ENCODE measurements at regions not wholly inside any gene's neighbourhood (a gene's known extent, or its start where the extent isn't known, plus 50 kb on each side); places are given as distances from the start of the nearest gene placed in this dataset.
"Not testable (repeated sequence)": the region's sequence is repeated elsewhere in the genome, so short reads cannot be mapped to it uniquely, and the experiment has no call there.

DNA sequence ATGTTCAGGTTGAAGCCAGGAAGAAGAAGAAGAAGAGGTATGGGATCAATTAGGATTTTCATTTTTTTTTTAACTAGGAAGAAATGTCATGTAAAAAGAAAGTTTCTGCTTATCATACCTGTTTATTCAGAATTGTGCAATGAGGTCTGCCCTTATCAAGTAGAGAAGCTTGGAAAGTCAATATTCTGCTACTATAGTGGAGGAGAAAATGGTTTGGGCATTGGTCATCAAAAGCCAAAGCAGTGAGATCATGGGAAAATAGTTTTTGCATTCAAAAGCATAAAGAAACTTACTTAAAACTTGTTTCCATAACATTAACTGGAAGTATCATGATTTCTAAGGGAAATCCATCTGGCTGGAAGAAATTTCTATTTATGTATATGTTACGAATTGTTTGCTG lies 1239.2 kb downstream of the NSUN3 start:
- DNase-seq, result no peak

DNA sequence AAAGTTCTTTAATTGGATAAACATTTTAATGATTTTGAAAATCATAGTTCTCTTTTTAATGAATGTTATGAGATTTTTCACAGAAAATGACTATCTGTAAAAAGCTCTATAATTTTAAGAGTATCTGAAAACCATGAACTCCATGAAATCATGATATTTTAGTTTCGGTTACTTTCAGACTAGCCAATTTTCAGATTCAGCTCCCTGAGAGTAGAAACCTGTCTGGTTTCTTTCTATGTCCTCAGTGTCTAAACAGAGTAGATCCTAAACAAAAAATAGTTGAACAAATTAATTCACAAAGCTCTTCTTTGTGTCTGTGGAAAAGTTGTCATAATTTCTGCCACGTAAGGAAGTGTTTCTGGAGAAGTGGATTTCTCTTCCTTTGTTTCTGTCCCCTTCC lies 1247.7 kb downstream of the NSUN3 start:
- no peak for DNase-seq

DNA sequence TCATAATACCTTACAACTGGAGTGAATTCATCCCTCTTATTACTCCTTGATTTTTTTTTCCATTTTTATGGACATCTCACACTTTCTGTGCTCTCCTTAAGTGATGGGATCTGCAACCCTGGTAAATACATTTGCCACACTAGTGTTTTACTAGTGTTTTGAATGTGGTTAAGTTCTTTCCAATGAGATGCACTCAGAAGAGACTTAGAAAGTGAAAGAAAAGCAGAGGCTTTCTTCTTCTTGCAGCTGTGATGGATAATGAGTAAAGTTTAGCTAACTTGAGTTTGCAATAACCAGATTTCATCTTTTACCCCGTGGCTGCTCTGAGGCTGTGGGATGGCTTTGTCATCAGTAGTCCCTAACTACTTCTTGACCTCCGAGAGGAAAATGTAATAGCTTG lies 1248.4 kb downstream of the NSUN3 start:
- DNase-seq, result no peak

DNA sequence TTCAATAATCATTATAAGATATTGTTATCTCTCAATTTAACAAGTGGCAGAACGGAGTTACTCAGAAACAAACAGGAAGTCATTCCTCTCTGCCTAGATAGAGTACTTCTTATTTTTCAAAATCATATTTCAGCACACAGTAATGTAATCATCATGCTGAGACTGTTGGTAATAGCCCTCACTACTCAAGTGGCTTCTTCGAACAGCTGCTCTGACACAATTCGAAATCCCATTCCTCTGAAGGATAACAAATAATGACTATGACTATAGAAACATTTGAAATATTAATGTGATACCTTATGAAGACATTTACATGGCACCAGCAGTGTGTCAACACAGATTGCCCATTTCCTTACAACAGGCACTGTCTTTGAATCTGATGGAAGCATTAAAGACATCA lies 1249.8 kb downstream of the NSUN3 start:
- DNase-seq, result no peak

GRCh38 chr3:95319921-95320494 lies 1257.1 kb downstream of the NSUN3 start:
- DNase-seq, result no peak

DNA sequence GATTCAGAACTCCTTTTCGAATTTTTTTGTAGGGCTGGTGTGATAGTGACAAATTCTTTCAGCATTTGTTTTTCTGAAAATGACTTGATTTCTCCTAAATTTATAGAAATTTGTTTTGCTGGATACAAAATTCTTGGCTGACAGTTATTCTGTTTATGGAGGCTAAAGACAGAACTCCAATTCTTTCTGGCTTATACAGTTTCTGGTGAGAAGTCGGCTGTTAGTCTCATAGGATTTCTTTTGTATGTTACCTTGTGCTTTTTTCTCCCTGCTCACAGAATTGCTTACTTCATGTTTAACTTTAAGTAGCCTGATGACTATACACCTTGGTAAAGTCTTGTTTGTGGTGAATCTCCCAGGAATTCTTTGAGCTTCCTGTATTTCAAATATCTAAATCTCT lies 1264.6 kb downstream of the NSUN3 start:
- DNase-seq, result no peak

GRCh38 chr3:95333826-95334225 lies 1271.0 kb downstream of the NSUN3 start:
- DNase-seq, result no peak

DNA sequence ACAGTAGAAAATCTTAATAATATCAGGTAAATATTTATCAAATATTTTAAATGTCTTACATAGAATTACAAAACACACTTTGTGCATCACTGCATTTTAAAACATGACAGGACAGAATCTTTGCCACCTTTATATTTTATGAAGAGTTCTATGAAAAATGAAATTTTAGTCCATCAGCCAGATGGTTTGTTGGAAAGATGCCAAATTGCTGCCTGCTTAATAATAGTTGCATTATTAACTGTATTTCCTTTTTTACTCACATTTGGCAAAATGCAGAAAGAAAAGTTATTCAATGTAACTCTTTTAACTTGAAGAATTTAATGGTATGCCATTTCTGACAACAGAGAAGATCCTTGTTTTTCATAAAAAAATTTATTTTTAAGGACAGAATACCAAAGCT lies 1271.6 kb downstream of the NSUN3 start:
- DNase-seq, result peak; percentile 1

DNA sequence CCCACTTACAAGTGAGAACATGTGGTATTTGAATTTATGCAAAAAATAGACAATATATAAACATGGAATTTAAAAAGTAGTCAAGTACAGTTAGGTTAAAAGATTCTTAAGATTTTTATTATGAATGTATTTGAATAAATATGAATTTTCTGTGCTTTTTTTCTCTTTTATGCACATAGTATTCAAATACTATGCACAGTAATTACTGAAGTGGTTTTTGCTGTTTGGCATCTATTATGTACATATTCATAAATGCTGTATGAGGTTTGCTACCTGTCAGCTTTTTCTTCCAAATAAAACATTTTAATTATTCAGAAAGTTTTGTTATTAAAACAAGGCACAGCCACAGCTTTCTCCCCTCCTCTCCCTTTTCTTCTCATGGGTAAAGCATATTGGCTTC lies 1272.7 kb downstream of the NSUN3 start:
- no peak for DNase-seq

- DNase-seq, result no peak
Observed at GRCh38 chr3:95338446-95338845, 1275.6 kb downstream of the NSUN3 start.

GRCh38 chr3:95341314-95341713 lies 1278.5 kb downstream of the NSUN3 start:
- no peak for DNase-seq

DNA sequence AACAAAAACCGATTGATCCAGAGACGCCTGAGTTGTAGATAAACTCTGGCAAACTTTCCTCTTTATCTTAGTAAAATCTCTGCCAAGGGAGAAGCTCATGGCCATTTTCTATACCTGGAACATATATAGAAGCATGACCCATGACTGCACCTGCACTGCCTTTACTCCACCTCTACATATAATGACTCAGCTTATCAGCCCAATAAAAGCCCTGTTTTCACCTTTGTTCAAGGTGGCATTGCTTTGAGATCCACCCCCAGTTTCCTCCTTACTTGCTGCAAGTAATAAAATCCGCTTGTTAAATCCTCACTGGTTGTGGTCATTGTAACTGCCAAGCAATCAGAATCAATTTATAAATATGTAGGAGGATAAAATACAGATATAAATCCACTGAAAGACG lies 1280.4 kb downstream of the NSUN3 start:
- DNase-seq, result no peak

- no peak for DNase-seq
Observed at GRCh38 chr3:95343767-95344166, 1280.9 kb downstream of the NSUN3 start.

- not testable (repeated sequence) for DNase-seq
Observed at GRCh38 chr3:95347936-95348335, 1285.1 kb downstream of the NSUN3 start.

GRCh38 chr3:95348879-95349278 lies 1286.0 kb downstream of the NSUN3 start:
- no peak for DNase-seq

GRCh38 chr3:95350049-95350448 lies 1287.2 kb downstream of the NSUN3 start:
- DNase-seq, result no peak

DNA sequence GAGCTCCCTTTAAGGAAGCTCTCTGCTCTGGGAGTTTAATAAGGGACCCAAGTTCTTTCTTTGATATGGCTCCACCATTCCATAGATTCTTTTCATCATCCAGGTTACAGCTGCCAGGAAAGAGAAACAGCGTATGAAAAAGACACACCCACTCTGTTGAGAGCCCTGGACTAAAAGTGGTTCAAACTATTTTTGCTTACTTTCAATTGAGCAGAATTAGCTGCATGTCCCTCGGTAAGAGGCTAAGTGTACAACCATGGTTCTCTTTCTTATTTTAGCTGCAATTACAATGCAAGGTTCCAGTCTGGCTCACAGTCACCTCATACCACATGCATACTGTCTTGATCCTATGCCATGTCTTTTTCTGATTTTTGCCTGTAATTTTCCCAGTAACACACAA lies 1288.3 kb downstream of the NSUN3 start:
- DNase-seq, result no peak

DNA sequence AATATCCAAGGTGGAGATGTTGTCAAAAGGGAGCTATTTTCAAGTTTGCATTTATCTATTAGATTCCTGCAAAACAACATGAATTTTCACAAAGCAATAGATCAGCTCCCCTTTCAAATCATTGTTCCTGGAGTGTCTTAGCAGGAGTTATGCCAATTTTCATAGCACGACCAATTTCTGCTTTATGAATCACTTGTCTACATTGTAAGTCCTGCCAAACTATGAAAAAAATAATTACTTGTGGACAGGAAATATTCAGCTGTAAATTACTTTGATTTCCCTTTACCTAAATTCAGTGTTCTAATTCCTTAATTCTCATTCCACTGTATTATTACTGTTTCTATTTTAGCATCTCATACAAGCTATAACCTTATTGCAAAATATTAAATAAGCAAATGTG lies 1289.6 kb downstream of the NSUN3 start:
- no peak for DNase-seq

- DNase-seq, result no peak
Observed at GRCh38 chr3:95354489-95354888, 1291.6 kb downstream of the NSUN3 start.

GRCh38 chr3:95356764-95357501 lies 1294.1 kb downstream of the NSUN3 start:
- no peak for DNase-seq

DNA sequence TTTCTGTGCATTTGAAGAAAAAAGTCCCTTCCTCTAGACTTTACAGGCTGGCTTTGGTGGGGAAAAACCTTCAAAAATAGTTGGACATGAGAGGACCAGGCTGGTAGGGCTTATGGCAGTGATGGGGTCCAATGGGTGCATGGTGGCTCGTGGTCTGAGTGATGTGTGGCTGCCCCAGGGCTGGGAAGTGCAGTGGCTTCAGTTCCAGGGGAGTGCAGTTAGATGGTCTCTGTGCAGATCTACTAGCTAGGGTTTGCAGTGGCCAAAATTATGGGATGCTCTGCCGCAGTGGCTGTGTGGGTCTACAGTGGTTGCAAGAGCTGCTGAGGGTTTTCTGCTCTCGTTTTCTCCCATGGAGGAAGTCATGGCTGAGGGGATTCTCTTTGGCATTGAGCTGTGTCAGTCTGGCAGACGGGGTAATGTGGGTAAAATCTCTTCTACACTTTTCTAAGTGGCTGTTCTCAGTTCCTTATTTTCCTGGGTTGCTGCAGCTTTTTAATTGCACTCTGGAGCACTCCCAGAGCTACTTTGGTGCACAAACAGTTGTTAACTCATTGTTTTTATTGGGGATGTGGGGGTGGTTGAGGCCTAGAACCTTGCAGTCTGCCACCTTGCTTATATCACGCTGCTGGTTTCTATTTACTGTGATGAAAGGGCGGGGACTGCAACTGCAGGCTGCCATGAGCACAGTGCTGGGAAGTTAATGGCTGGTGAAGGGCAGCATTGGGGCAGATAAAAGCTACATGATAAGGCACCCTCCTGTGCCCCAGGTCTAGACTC lies 1324.6 kb downstream of the NSUN3 start:
- DNase-seq, result no peak

GRCh38 chr3:95389725-95390313 lies 1327.0 kb downstream of the NSUN3 start:
- no peak for DNase-seq

DNA sequence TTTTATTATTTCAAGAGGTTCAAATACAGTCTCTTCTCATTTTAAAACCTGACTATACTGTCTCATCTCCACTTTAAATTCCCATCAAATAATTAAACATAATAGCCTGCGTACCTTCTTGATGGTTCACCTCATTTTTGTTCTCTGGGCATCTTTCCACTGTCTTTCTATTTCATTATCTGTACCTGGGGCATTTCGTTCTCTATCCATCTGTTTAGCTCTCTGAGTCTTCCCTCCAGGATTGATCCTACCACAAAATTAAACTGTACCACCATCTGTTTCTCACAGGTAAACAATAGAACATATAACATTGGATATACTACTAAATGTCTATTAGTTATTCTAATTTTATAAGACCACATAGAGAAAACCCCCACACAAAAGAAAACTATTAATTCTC lies 1331.4 kb downstream of the NSUN3 start:
- no peak for DNase-seq

GRCh38 chr3:95399585-95399984 lies 1336.7 kb downstream of the NSUN3 start:
- DNase-seq, result no peak
